ENCODE measurements at regions not wholly inside any gene's neighbourhood (a gene's known extent, or its start where the extent isn't known, plus 50 kb on each side); places are given as distances from the start of the nearest gene placed in this dataset.
"Not testable (repeated sequence)": the region's sequence is repeated elsewhere in the genome, so short reads cannot be mapped to it uniquely, and the experiment has no call there.

GRCh38 chr6:11323666-11324452, 91.4 kb upstream of the NEDD9 start:
- DNase-seq, result no peak

- no peak for DNase-seq
Measured at GRCh38 chr6:11322252-11322885, 89.9 kb upstream of the NEDD9 start.

GRCh38 chr6:11320914-11321597, 88.6 kb upstream of the NEDD9 start:
- DNase-seq, result no peak

- DNase-seq, result no peak
Measured at GRCh38 chr6:11318835-11319813, 86.7 kb upstream of the NEDD9 start.

GRCh38 chr6:11317885-11318771, 85.7 kb upstream of the NEDD9 start:
- DNase-seq, result peak; percentile 73

- no peak for DNase-seq
Measured at GRCh38 chr6:11315743-11316437, 83.4 kb upstream of the NEDD9 start.

- no peak for DNase-seq
Measured at GRCh38 chr6:11313207-11313606, 80.7 kb upstream of the NEDD9 start.

- DNase-seq, result no peak
Measured at GRCh38 chr6:11311970-11312369, 79.5 kb upstream of the NEDD9 start.

- DNase-seq, result no peak
Measured at GRCh38 chr6:11309947-11310665, 77.6 kb upstream of the NEDD9 start.

- no peak for DNase-seq
Measured at GRCh38 chr6:11307226-11307625, 74.8 kb upstream of the NEDD9 start.

- no peak for DNase-seq
Measured at GRCh38 chr6:11304946-11305345, 72.5 kb upstream of the NEDD9 start.

- DNase-seq, result not testable (repeated sequence)
Measured at GRCh38 chr6:11299876-11300428, 67.5 kb upstream of the NEDD9 start.

- not testable (repeated sequence) for DNase-seq
Measured at GRCh38 chr6:11299421-11299784, 66.9 kb upstream of the NEDD9 start.

- DNase-seq, result no peak
Measured at GRCh38 chr6:11298651-11299420, 66.4 kb upstream of the NEDD9 start.

- DNase-seq, result no peak
Measured at GRCh38 chr6:11297376-11297729, 64.9 kb upstream of the NEDD9 start.

GRCh38 chr6:11296449-11297375, 64.2 kb upstream of the NEDD9 start:
- DNase-seq, result no peak

- no peak for DNase-seq
Measured at GRCh38 chr6:11295969-11296368, 63.5 kb upstream of the NEDD9 start.

GRCh38 chr6:11294228-11294627, 61.8 kb upstream of the NEDD9 start:
- DNase-seq, result no peak

All from central memory CD4-positive, alpha-beta T cell (primary cell).